ENCODE measurements at regions not wholly inside any gene's neighbourhood (a gene's known extent, or its start where the extent isn't known, plus 50 kb on each side); places are given as distances from the start of the nearest gene placed in this dataset.
"Not testable (repeated sequence)": the region's sequence is repeated elsewhere in the genome, so short reads cannot be mapped to it uniquely, and the experiment has no call there.

- no peak for DNase-seq
Observed at GRCh38 chr10:81280497-81281479, 594.2 kb upstream of the NRG3 start.

GRCh38 chr10:81288544-81288943 is 586.5 kb upstream of the NRG3 start:
- DNase-seq, result no peak

GRCh38 chr10:81297292-81297691 is 577.7 kb upstream of the NRG3 start:
- no peak for DNase-seq

- no peak for DNase-seq
Observed at GRCh38 chr10:81303656-81304055, 571.3 kb upstream of the NRG3 start.

- DNase-seq, result no peak
Observed at GRCh38 chr10:81306971-81307782, 567.8 kb upstream of the NRG3 start.

- DNase-seq, result no peak
Observed at GRCh38 chr10:81309041-81309552, 565.9 kb upstream of the NRG3 start.

- DNase-seq, result no peak
Observed at GRCh38 chr10:81314471-81314870, 560.5 kb upstream of the NRG3 start.

GRCh38 chr10:81315026-81315425 is 560.0 kb upstream of the NRG3 start:
- DNase-seq, result no peak

GRCh38 chr10:81348003-81348402 is 527.0 kb upstream of the NRG3 start:
- no peak for DNase-seq

- DNase-seq, result no peak
Observed at GRCh38 chr10:81367132-81367531, 507.9 kb upstream of the NRG3 start.

- DNase-seq, result no peak
Observed at GRCh38 chr10:81386817-81387216, 488.2 kb upstream of the NRG3 start.

- no peak for DNase-seq
Observed at GRCh38 chr10:81403451-81403850, 471.5 kb upstream of the NRG3 start.

GRCh38 chr10:81405399-81405798 is 469.6 kb upstream of the NRG3 start:
- DNase-seq, result no peak

GRCh38 chr10:81414038-81414437 is 461.0 kb upstream of the NRG3 start:
- no peak for DNase-seq

GRCh38 chr10:81426722-81427121 is 448.3 kb upstream of the NRG3 start:
- DNase-seq, result no peak

- no peak for DNase-seq
Observed at GRCh38 chr10:81428456-81429134, 446.4 kb upstream of the NRG3 start.

GRCh38 chr10:81439445-81439844 is 435.5 kb upstream of the NRG3 start:
- DNase-seq, result no peak

GRCh38 chr10:81441624-81442023 is 433.4 kb upstream of the NRG3 start:
- not testable (repeated sequence) for DNase-seq

GRCh38 chr10:81444242-81444929 is 430.6 kb upstream of the NRG3 start:
- no peak for DNase-seq

GRCh38 chr10:81450651-81451050 is 424.3 kb upstream of the NRG3 start:
- no peak for DNase-seq

GRCh38 chr10:81472927-81473470 is 402.0 kb upstream of the NRG3 start:
- no peak for DNase-seq

- no peak for DNase-seq
Observed at GRCh38 chr10:81473755-81474154, 401.2 kb upstream of the NRG3 start.
